H9 (cell line): ENCODE measurements at regions not wholly inside any gene's neighbourhood (a gene's known extent, or its start where the extent isn't known, plus 50 kb on each side); places are given as distances from the start of the nearest gene placed in this dataset.

Source experiments
- DNase-seq: peaks from one replicate; pipeline ENCODE4 v3.0.0-alpha.2; 2017
- H2AFZ ChIP-seq: one replicate; pipeline ENCODE4 v1.6.1; 2013; ENCODE audit warnings: mild to moderate bottlenecking, low read length, control low read depth, moderate library complexity
- H2AK5ac ChIP-seq: 2 replicates; pipeline ENCODE4 v1.6.1; 2013; ENCODE audit warnings: low read length, control low read depth, mixed read lengths; ENCODE audit not compliant: insufficient read length
- H2BK120ac ChIP-seq: one replicate; pipeline ENCODE4 v1.6.1; 2013; ENCODE audit warnings: low read depth, mild to moderate bottlenecking, low read length, control low read depth, inconsistent platforms; ENCODE audit not compliant: poor library complexity, severe bottlenecking
- H2BK12ac ChIP-seq: 2 replicates; pipeline ENCODE4 v1.6.1; 2013; ENCODE audit warnings: low read length, control low read depth, mixed read lengths, low read depth; ENCODE audit not compliant: insufficient read length
- H2BK15ac ChIP-seq: 2 replicates; pipeline ENCODE4 v1.6.1; 2013; ENCODE audit warnings: low read depth, low read length, control low read depth
- H2BK20ac ChIP-seq: one replicate; pipeline ENCODE4 v1.6.1; 2013; ENCODE audit warnings: low read depth, mild to moderate bottlenecking, low read length, control low read depth, inconsistent platforms; ENCODE audit not compliant: poor library complexity, severe bottlenecking
- H2BK5ac ChIP-seq: 2 replicates; pipeline ENCODE4 v1.6.1; 2013; ENCODE audit warnings: low read length, control low read depth, mixed read lengths; ENCODE audit not compliant: insufficient read length
- H3K14ac ChIP-seq: 2 replicates; pipeline ENCODE4 v1.6.1; 2013; ENCODE audit warnings: low read length, control low read depth; ENCODE audit not compliant: insufficient read depth
- H3K18ac ChIP-seq: 2 replicates; pipeline ENCODE4 v1.6.1; 2013; ENCODE audit warnings: low read depth, mild to moderate bottlenecking, mixed read lengths, low read length, control low read depth; ENCODE audit not compliant: insufficient read length
- H3K23ac ChIP-seq: 2 replicates; pipeline ENCODE4 v1.6.1; 2013; ENCODE audit warnings: low read length, control low read depth, mixed read lengths, low read depth; ENCODE audit not compliant: insufficient read length
- H3K23me2 ChIP-seq: 2 replicates; pipeline ENCODE4 v1.6.1; 2013; ENCODE audit warnings: low read depth, mild to moderate bottlenecking, mixed read lengths, low read length, control low read depth; ENCODE audit not compliant: insufficient read length, poor library complexity, severe bottlenecking
- H3K27ac ChIP-seq: 2 replicates; pipeline ENCODE4 v1.5.1; 2013; ENCODE audit warnings: low read length, control low read depth, mixed read lengths, low read depth; ENCODE audit not compliant: insufficient read length
- H3K27me3 ChIP-seq: 2 replicates; pipeline ENCODE4 v1.6.1; 2013; ENCODE audit warnings: low read length, control low read depth, inconsistent platforms; ENCODE audit not compliant: insufficient read depth
- H3K4ac ChIP-seq: 2 replicates; pipeline ENCODE4 v1.6.1; 2013; ENCODE audit warnings: low read depth, mild to moderate bottlenecking, control low read depth, inconsistent platforms, low read length, moderate library complexity
- H3K4me1 ChIP-seq: 2 replicates; pipeline ENCODE4 v1.6.1; 2013; ENCODE audit warnings: low read length, control low read depth, inconsistent platforms; ENCODE audit not compliant: insufficient read depth
- H3K4me2 ChIP-seq: 2 replicates; pipeline ENCODE4 v1.6.1; 2013; ENCODE audit warnings: low read length, control low read depth, mixed read lengths; ENCODE audit not compliant: insufficient read length, insufficient read depth
- H3K56ac ChIP-seq: 2 replicates; pipeline ENCODE4 v1.6.1; 2013; ENCODE audit warnings: low read depth, mild to moderate bottlenecking, mixed read lengths, low read length, control low read depth; ENCODE audit not compliant: insufficient read length
- H3K79me1 ChIP-seq: 2 replicates; pipeline ENCODE4 v1.6.1; 2013; ENCODE audit warnings: low read depth, mild to moderate bottlenecking, moderate library complexity, low read length, control low read depth, inconsistent platforms; ENCODE audit not compliant: insufficient read depth, poor library complexity, severe bottlenecking
- H3K79me2 ChIP-seq: 2 replicates; pipeline ENCODE4 v1.6.1; 2013; ENCODE audit warnings: low read length, control low read depth, inconsistent platforms; ENCODE audit not compliant: insufficient read depth
- H3K9ac ChIP-seq: 2 replicates; pipeline ENCODE4 v1.6.1; 2013; ENCODE audit warnings: low read length, control low read depth, mixed read lengths; ENCODE audit not compliant: insufficient read length; ENCODE audit errors: extremely low read depth
- H3K9me3 ChIP-seq: one replicate; pipeline ENCODE4 v1.6.1; 2013; ENCODE audit warnings: low read depth, low read length, inconsistent platforms; ENCODE audit not compliant: control insufficient read depth
- H3T11ph ChIP-seq: one replicate; pipeline ENCODE4 v1.6.1; 2013; ENCODE audit warnings: mild to moderate bottlenecking, low read length, control low read depth, inconsistent platforms
- H4K20me1 ChIP-seq: one replicate; pipeline ENCODE4 v1.6.1; 2013; ENCODE audit not compliant: control insufficient read depth, insufficient read length, insufficient read depth
- H4K5ac ChIP-seq: 2 replicates; pipeline ENCODE4 v1.6.1; 2013; ENCODE audit warnings: low read depth, mild to moderate bottlenecking, mixed read lengths, low read length, control low read depth; ENCODE audit not compliant: insufficient read length
- H4K8ac ChIP-seq: replicated peaks from 2 replicates; pipeline ENCODE4 v1.6.1; 2013; ENCODE audit warnings: low read length, control low read depth, mixed read lengths, low read depth; ENCODE audit not compliant: insufficient read length
- H4K91ac ChIP-seq: 2 replicates; pipeline ENCODE4 v1.6.1; 2013; ENCODE audit warnings: low read depth, mild to moderate bottlenecking, moderate library complexity, mixed read lengths, low read length, control low read depth; ENCODE audit not compliant: insufficient read length
- H3K27ac Mint-ChIP-seq, 3 experiments: 2 replicates in 2 of 3; 3 replicates in 1 of 3; pipeline ENCODE4 v1.8.0; 2020 to 2021; ENCODE audit warnings: mixed read lengths in 3 of 3, mild to moderate bottlenecking in 1 of 3, moderate library complexity in 1 of 3
- H3K27me3 Mint-ChIP-seq: 2 replicates; pipeline ENCODE4 v1.8.0; 2021; ENCODE audit warnings: low read depth, mild to moderate bottlenecking, moderate library complexity, mixed read lengths
- H3K36me3 Mint-ChIP-seq, 3 experiments: 2 replicates in 2 of 3; 3 replicates in 1 of 3; pipeline ENCODE4 v1.8.0; 2020 to 2021; ENCODE audit warnings: low read depth in 3 of 3, mixed read lengths in 3 of 3; ENCODE audit not compliant: insufficient read depth in 1 of 3
- H3K4me1 Mint-ChIP-seq, 2 experiments: 2 replicates each; pipeline ENCODE4 v1.8.0; 2020; ENCODE audit warnings: mixed read lengths in 2 of 2
- H3K4me3 Mint-ChIP-seq, 2 experiments: 2 replicates in 1 of 2; 3 replicates in 1 of 2; pipeline ENCODE4 v1.8.0; 2020 to 2021; ENCODE audit warnings: mild to moderate bottlenecking in 2 of 2, mixed read lengths in 2 of 2, moderate library complexity in 1 of 2
- H3K9me3 Mint-ChIP-seq, 2 experiments: 2 replicates in 1 of 2; 3 replicates in 1 of 2; pipeline ENCODE4 v1.8.0; 2020; ENCODE audit warnings: mild to moderate bottlenecking in 2 of 2, mixed read lengths in 2 of 2, moderate library complexity in 1 of 2
- CTCF ChIP-seq: fragments of 200-600 bp; sonication (generic); conservative IDR thresholded peaks from 3 replicates; pipeline ENCODE4 v1.8.0; 2021; ENCODE audit warnings: antibody characterized with exemption, mild to moderate bottlenecking
- WGBS: extraction: QIAGEN DNeasy Blood & Tissue Kit; methylation state at CpG from one replicate; pipeline ENCODE4 v1.1.7; 2013; ENCODE audit warnings: missing lambda C conversion rate, low lambda C conversion rate, mixed read lengths; ENCODE audit not compliant: insufficient read length; ENCODE audit errors: extremely low coverage; 5-methylcytosine and 5-hydroxymethylcytosine counted together

GRCh38 chr20:54345821-54346220 lies 129.6 kb upstream of the DOK5 start:
- Mint-ChIP-seq H3K27ac (peak overlapping the region in 2 of 3 experiments; percentile 8 to 37; a peak in 3 of 7 replicates), H3K4me1 (peaks cover 26 to 29% of the 10 kb centered on the region in 2 experiments), H3K4me3 (no peak overlapping the region), H3K36me3 (no peaks in the 10 kb centered on the region; a peak in 1 of 7 replicates), H3K9me3 (no peaks in the 10 kb centered on the region; a peak in 1 of 5 replicates), H3K27me3 (no peaks in the 10 kb centered on the region)
- WGBS: no CpG with 5 or more reads among the region's 2 CpGs
- Histone ChIP-seq H4K8ac (no peak overlapping the region), H3K4me1 (peaks cover 10% of the 10 kb centered on the region), H3K27ac (no peak overlapping the region), H3K4ac (no peak overlapping the region), H3T11ph (no peak overlapping the region), H2AK5ac (no peak overlapping the region), H3K56ac (no peak overlapping the region), H2BK120ac (no peak overlapping the region), H2BK20ac (no peak overlapping the region), H3K9me3 (no peaks in the 10 kb centered on the region), H2BK12ac (no peak overlapping the region), H3K4me2 (no peak overlapping the region), H3K79me1 (no peaks in the 10 kb centered on the region), H2BK15ac (no peak overlapping the region), H3K9ac (no peak overlapping the region), H3K23me2 (no peaks in the 10 kb centered on the region), H3K23ac (no peak overlapping the region), H3K79me2 (no peaks in the 10 kb centered on the region), H4K91ac (no peak overlapping the region), H3K14ac (no peak overlapping the region), H3K18ac (no peak overlapping the region), H2AFZ (no peak overlapping the region), H4K20me1 (no peaks in the 10 kb centered on the region), H2BK5ac (no peak overlapping the region), H3K27me3 (no peaks in the 10 kb centered on the region), H4K5ac (no peak overlapping the region)
- no peak for TF ChIP-seq CTCF
- no peak for DNase-seq
